ENCODE measurements at regions not wholly inside any gene's neighbourhood (a gene's known extent, or its start where the extent isn't known, plus 50 kb on each side); places are given as distances from the start of the nearest gene placed in this dataset.
"Not testable (repeated sequence)": the region's sequence is repeated elsewhere in the genome, so short reads cannot be mapped to it uniquely, and the experiment has no call there.

GRCh38 chr6:165841153-165841558 is 178.1 kb upstream of the PDE10A start:
- no peak for DNase-seq

- no peak for DNase-seq
Measured at GRCh38 chr6:165837948-165838745, 175.1 kb upstream of the PDE10A start.

- not testable (repeated sequence) for DNase-seq
Measured at GRCh38 chr6:165836648-165837047, 173.6 kb upstream of the PDE10A start.

- DNase-seq, result no peak
Measured at GRCh38 chr6:165835410-165835851, 172.4 kb upstream of the PDE10A start.

GRCh38 chr6:165834613-165835259 is 171.7 kb upstream of the PDE10A start:
- no peak for DNase-seq

- no peak for DNase-seq
Measured at GRCh38 chr6:165833355-165833754, 170.3 kb upstream of the PDE10A start.

- DNase-seq, result no peak
Measured at GRCh38 chr6:165831812-165832510, 168.9 kb upstream of the PDE10A start.

GRCh38 chr6:165830761-165831160 is 167.7 kb upstream of the PDE10A start:
- DNase-seq, result no peak

- DNase-seq, result no peak
Measured at GRCh38 chr6:165829376-165829775, 166.3 kb upstream of the PDE10A start.

- DNase-seq, result no peak
Measured at GRCh38 chr6:165827190-165827518, 164.1 kb upstream of the PDE10A start.

- no peak for DNase-seq
Measured at GRCh38 chr6:165826487-165827189, 163.6 kb upstream of the PDE10A start.

GRCh38 chr6:165825256-165825815 is 162.3 kb upstream of the PDE10A start:
- no peak for DNase-seq

- no peak for DNase-seq
Measured at GRCh38 chr6:165823609-165824326, 160.7 kb upstream of the PDE10A start.

GRCh38 chr6:165822501-165822900 is 159.5 kb upstream of the PDE10A start:
- DNase-seq, result no peak

GRCh38 chr6:165821754-165822153 is 158.7 kb upstream of the PDE10A start:
- no peak for DNase-seq

- no peak for DNase-seq
Measured at GRCh38 chr6:165820934-165821333, 157.9 kb upstream of the PDE10A start.

- DNase-seq, result no peak
Measured at GRCh38 chr6:165820407-165820806, 157.4 kb upstream of the PDE10A start.

- DNase-seq, result no peak
Measured at GRCh38 chr6:165819394-165819793, 156.4 kb upstream of the PDE10A start.

GRCh38 chr6:165818200-165818599 is 155.2 kb upstream of the PDE10A start:
- DNase-seq, result no peak

- DNase-seq, result no peak
Measured at GRCh38 chr6:165817771-165818170, 154.7 kb upstream of the PDE10A start.

- DNase-seq, result no peak
Measured at GRCh38 chr6:165817148-165817547, 154.1 kb upstream of the PDE10A start.

GRCh38 chr6:165814679-165815078 is 151.6 kb upstream of the PDE10A start:
- DNase-seq, result no peak

All from NCI-H1417 treated with DMSO at 0.1 percent for 48 hours (cell line).